ENCODE measurements at regions not wholly inside any gene's neighbourhood (a gene's known extent, or its start where the extent isn't known, plus 50 kb on each side); places are given as distances from the start of the nearest gene placed in this dataset.

- no peak for TF ChIP-seq SIN3A (IDR thresholded peaks at IDR 0.05; ENCODE audit: borderline replicate concordance, insufficient read depth, low read depth, low read length)
- TF ChIP-seq CTCF (IDR thresholded peaks at IDR 0.05), result no peak
- TF ChIP-seq REST (IDR thresholded peaks at IDR 0.05; ENCODE audit: insufficient read depth in 1 of 2, low read depth in 2 of 2, low read length in 1 of 2), result no peak
- TF ChIP-seq POLR2AphosphoS5 (IDR thresholded peaks at IDR 0.05; ENCODE audit: low read depth, low read length), result no peak
Measured at GRCh38 chr7:136171233-136171632, 194.1 kb upstream of the MTPN start.

Data from Panc1 (cell line).